Jurkat, Clone E6-1 (cell line): ENCODE measurements at regions not wholly inside any gene's neighbourhood (a gene's known extent, or its start where the extent isn't known, plus 50 kb on each side); places are given as distances from the start of the nearest gene placed in this dataset.

Experiments used
- DNase-seq: peaks from one replicate; pipeline ENCODE4 v3.0.0-alpha.2; 2011; ENCODE audit warnings: low read depth, low spot score
- H3K4me3 ChIP-seq: 2 replicates; pipeline ENCODE4 v1.5.1; 2011; ENCODE audit warnings: mild to moderate bottlenecking, low read length, control low read depth, moderate library complexity

DNA sequence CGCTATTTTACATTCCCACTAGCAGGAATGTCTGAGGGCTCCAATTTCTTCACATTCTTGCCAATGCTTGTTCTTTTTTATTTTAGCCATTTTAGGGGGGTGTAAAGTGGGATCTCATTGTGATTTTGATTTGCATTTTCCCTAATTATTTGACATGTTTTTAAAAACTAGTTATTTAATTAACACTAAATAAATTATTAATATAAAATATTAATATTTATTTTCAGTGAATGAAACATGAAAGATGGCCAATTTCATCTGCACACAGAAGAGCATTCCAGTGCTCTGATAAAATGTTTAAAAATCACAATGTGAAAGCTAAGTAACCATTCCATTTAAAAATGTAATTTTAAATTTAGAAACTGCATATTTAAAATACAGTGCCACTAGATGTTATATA, 322.2 kb upstream of the ZNF521 start:
- DNase-seq = no peak
- H3K4me3 ChIP-seq = no peak overlapping the region

DNA sequence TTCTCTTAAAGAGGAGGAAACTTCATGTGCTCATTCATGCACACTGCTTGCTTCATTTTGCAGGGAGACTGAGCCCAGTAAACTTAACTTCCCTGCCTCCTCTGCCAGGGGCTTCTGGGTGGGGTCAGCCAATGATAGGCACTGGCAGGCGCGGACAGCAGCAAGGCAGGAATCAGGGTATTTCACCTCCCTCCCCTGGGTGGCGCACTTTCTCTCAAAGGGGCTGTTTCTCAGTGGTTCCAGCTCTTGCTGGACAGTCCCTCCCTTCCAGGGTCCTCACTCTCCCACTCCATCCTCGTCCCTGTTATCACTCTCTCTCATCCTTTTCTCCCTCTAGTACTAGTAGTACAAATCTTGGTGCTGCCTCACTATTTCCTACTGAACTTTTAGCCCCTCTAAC, 320.5 kb upstream of the ZNF521 start:
- no peak overlapping the region for H3K4me3 ChIP-seq
- no peak for DNase-seq

DNA sequence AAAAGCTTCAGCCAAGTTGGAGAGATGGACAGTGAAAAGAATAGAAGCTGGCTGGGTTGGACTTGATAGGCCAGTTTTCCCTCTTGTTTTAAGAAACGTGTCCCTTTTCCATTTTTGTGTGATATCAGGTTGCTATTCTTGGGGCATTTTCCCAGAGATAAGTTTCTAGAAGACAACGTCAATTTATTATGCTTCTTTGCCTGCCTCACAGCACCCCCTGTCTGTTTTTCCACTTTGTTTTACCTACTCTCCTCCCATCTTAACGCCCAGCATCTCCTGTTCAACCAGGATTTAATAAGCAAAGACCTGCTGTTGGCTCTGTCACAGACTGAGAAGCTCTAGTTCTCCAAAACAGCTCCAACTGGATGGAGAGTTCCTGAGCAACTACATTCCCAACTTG, 317.8 kb upstream of the ZNF521 start:
- no peak overlapping the region for H3K4me3 ChIP-seq
- DNase-seq = no peak

DNA sequence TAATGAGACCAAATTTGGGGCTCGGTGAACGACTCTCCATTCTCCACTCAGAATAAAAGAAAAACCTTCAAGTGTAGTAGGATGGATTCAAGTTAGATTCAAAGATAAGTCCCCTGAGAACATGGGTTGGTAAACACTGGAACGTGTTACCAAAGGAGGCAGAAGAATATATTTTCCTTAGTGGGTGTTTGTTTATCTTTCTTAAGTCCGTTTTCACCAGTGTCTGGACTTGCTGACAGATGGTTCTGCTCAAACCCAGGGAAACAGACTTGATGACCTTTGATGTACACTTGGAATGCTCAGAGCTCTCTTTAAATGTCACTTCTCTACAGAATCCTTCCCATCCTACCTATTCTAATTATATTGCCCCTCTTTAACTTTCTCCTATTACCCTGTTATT, 310.3 kb upstream of the ZNF521 start:
- DNase-seq = no peak
- H3K4me3 ChIP-seq = no peak overlapping the region

DNA sequence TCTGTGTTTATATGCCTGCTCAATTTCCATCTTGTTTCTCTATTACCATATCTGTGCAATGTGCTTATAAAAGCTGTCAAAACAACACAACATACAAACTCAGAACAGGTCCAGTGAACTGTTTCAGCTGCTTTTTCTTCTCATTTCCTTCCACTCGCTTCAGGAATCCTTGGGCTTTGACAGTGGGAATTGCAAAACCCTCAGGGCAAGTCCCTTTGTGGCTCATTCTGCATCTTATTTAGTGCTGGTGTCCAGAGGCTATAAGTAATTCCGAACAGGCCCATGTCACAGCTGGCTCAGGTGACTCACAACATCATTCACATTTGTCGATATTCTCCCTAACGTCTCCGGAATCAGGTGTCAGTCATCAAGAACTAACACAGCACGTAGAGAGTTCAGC, 309.9 kb upstream of the ZNF521 start:
- no peak for DNase-seq
- no peak overlapping the region for H3K4me3 ChIP-seq

DNA sequence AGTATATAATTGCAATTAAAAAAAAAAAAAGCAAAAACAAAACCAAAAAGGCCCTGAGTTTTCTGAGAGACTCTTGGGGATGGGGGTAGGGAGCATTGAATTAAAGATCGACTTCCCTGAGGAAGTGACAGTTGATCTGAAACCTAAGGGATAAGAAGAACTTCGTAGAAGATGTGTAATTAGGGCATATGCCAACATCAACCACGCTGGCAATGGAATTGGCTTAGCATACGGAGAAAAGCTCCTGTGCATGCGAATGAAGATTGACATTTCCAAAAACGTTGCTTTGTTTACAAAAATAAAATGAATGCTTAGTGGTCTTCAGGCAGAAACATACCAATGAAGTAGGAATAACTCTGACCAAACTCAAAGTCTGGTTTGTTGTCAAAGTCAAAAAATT, 307.6 kb upstream of the ZNF521 start:
- no peak for DNase-seq
- no peak overlapping the region for H3K4me3 ChIP-seq

DNA sequence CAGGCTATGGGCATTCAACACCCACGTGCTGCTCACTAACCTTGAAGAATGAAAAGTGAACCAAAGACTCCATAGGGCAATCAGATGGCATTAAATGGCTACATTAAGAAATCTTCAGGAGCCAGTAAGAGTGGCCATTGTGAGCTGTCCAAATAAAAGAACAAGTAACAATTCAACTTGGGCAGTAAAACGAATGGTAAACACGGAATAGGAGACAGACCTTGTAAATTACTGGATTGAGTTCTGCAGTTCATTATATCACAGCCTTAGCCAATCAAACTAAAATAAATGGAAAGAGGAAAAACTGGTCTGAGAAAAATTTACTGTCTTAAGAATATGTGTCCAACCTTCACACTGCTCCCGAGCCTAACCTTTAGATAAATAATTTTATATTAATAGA, 306.5 kb upstream of the ZNF521 start:
- no peak for DNase-seq
- no peak overlapping the region for H3K4me3 ChIP-seq

DNA sequence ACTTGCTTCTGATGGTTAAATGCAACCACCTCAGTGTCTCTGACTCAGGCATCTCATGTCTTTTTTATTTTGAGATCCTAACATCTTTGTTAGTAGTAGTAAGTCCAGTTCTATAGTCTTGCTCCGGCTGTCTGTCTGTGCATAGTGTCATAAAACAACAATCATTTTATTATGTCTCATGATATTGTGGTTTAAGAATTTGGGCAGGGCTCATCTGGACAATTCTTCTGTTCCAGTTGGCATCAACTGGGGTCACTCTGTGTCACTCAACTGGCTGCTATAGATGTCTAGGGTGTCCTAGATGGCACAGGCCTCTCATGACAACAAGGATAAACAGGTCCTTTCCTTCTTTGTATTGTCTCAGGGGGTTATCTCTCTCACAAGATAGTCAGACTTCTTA, 299.6 kb upstream of the ZNF521 start:
- no peak overlapping the region for H3K4me3 ChIP-seq
- DNase-seq = no peak

DNA sequence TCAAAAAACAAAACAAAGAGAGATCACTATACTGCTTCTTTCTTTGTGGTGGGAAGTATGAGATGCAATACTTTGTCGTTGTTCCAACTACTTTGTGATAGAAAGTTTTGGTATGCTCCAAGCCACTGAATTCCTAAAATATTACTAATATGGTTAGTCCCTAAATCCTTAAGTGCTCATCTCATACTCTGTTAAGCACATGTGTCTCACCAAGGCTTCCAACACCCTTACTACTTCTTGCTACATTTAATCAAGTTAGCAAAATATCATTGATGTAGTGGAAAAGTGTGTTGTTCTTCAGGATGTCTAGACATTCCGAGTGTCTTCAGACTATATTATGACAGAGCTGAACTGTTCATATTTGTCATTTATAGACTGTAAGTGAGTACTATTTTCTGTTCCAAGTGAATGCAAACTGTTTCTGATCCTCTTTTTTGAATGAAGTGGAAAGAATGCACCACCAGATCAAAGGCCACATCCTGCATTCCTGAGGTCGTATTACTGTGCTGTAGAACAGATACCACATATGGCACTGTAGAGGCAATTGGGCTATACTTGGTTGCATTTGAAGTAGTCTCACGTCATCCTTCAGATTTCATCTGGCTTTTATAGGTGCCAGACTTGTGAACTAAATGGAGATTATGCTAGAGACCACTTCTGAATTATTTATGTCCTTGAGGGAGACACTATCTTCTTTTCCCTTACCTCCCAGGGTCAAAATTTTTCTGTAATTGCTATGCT, 298.4 kb upstream of the ZNF521 start:
- no peak for DNase-seq
- H3K4me3 ChIP-seq = no peak overlapping the region

DNA sequence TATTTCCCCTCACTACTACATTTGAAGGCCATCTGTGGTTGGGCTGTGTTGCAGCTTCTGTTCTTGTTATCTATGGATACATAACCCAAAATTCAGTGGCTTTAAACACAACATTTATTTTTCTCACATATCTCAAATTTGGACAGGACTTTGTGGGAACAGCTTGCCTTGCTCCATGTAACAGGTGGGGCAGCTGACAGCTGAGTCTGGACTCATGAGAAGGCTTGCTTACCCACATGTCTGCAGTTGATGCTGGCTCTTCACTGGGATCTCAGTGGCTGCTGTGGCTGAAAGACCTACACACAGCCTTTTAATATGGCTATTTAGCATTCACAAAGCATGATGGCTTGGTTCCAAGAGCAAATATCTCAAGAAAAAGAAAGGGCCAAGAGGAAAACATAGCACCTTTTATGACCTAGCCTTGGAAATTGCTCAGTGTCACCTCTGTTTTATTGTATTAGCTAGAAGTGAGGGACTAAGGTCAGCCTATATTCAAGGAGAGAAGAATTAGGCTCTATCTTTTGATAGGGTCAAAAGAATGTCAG, 296.8 kb upstream of the ZNF521 start:
- H3K4me3 ChIP-seq = no peak overlapping the region
- DNase-seq = no peak

DNA sequence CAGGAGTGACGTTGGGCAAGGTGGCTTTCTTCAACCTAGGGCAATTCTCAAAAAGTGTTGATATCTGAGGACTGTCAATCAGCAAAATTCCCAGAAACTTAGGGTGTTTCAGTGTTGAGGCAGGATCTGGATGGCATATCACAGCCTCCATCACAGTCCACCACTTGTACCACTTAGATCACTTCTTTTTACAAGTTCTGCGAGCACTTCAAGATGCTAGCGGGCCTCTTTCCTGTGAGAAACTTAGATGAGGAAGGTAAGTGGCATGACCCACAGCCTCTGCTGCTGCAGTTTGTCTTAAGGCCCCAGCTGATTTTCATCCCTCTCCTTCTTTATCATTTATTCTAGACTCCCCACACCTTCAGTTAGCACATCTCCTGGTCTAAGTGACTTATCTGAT, 295.4 kb upstream of the ZNF521 start:
- no peak overlapping the region for H3K4me3 ChIP-seq
- DNase-seq = no peak

DNA sequence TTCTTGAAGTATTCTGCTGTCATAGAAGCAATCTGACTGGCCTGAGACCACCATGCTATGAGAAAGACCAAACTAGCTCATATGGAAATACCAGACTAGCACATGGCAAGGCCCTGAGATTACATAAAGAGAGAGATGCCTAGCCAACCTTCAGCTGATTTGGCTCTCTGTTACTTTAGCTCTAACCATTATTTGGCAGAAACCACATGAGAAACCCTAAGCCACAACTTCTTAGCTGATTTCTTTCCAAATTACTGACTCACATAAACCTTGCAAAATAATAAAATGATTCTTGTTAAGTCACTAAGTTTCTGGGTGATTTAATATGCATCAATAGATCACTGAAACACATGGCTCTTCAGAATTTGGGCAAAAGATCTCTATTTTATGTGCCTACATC, 295.0 kb upstream of the ZNF521 start:
- DNase-seq = no peak
- no peak overlapping the region for H3K4me3 ChIP-seq

DNA sequence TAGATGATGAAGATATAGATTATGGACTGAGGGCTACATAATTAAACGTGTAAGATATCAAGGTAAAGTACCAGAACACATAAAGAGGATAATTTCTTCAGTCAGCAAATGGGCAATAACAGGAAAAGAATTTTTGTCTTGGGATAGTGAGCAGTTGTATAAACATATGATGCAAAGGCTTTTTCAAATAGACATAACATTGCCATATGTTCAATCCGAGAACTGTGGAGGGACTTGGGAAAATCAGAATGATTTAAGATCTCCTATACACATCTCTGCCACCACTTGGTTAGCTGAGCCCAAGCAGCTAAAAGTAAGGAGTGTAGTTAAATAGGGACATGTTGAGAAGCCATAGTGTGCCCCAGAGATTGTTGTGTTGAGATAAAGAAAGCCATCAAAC, 287.6 kb upstream of the ZNF521 start:
- no peak for DNase-seq
- no peak overlapping the region for H3K4me3 ChIP-seq

DNA sequence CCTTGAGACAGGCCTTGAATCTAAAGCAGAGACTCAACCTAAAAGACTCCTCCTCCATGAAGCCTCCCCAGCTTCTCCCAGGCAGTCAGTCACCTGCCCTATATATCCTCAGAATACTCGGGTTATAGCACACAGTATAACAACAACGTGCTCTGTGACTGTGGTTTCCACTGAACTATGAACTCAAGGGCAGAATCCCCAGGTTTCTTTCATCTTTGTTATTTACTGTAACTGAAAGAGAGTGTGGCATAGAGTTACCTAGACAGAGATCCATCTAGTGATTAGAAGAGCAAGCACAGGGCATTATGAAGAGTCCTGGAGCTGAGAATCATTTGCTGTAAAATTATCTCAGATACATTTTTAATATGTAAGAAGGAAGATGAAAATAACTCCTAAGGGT, 281.6 kb upstream of the ZNF521 start:
- peak; percentile 6 for DNase-seq
- no peak overlapping the region for H3K4me3 ChIP-seq

DNA sequence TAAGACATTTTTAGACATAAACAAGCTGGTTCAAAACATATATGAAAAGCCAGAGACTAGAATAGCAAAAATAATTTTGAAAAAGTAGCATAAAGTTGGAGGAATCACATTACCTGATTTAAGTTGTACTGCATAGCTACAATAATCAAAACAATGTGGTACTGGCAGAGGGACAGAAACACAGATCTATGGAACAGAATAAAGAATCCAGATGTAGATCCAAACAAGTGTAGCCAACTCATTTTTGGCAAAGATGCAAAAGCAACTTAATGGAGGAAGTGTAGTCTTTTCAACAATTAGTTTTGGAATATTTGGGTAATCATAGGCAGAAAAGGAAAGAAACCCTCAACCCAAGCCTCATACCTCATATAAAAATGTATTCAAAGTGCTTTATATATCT, 278.7 kb upstream of the ZNF521 start:
- no peak for DNase-seq
- H3K4me3 ChIP-seq = no peak overlapping the region

DNA sequence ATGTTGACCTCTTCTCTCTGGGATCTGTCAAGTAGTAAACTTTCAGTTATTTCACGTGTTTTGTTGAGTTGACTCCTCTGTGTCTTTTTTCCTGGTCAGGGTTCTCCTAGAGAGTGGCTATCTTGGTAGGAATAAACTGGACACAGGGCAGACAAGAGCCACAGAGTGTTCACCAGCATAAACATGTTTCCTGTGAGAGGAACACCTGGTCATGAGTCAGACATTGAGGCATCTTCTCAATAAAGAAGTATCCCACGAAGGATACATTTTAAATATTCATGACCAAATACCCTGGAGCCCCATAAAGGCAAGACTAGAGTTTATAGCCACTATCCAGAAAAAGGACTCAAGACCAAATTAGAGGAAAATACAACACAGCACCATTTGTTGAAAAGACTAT, 269.7 kb upstream of the ZNF521 start:
- no peak overlapping the region for H3K4me3 ChIP-seq
- no peak for DNase-seq

DNA sequence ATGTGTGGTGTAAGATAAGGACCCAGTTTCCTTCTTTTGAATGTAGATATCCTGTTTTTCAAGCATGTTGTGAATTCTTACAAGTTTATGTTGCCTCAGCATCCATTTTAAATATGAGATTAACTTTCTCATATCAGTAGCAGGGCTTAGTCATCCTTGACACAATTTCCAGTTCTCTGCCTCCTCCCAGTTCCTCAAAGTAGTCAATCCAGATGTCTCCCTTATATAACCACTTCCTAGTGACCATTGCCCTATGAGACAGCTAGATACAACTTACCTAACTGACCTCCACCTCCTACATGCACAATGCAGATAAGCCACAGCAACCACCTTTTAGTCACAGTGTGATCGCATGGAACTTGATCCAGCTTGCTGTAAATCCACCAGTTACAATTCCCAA, 269.2 kb upstream of the ZNF521 start:
- H3K4me3 ChIP-seq = no peak overlapping the region

DNA sequence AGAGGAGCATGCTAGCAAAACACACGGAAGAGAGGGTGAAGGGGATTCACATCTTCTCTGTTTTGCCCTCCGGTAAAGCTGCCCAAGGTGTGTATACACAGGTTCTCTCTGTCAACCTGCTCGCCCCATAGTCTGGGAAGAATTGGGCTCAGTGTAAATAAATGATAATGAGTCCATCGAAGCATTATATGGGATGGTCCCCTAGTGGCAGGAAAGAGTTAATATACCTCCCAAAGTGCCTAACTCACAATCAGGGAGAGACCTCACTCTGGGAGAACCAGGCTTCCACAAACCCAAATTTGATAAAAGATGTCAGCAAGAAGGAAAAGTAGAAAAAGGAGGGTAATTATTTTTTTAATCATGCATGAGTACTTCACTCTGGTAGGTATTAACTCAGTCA, 262.2 kb upstream of the ZNF521 start:
- no peak for DNase-seq
- H3K4me3 ChIP-seq = no peak overlapping the region

More for the DNA sequence above, 269.2 kb upstream of the ZNF521 start:
- DNase-seq = no peak

DNA sequence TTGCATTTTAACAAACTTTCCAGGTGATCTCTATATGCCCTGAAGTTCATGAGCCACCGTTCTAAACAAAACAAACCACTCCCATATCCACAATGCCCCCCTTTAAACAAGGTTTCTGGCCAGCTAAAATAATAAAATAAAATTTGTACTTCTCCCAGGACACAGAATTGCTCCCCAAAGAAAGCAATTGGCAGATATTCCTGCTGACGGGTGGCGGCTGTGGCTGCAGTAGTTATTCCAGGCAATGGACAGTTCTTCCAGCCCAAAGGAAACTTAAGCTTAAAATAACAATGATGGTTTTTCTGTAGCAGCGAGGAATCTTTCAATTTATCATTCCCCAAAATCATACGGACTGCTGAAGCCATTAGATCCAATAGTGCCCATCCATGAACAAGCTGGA, 260.5 kb upstream of the ZNF521 start:
- no peak for DNase-seq
- no peak overlapping the region for H3K4me3 ChIP-seq

DNA sequence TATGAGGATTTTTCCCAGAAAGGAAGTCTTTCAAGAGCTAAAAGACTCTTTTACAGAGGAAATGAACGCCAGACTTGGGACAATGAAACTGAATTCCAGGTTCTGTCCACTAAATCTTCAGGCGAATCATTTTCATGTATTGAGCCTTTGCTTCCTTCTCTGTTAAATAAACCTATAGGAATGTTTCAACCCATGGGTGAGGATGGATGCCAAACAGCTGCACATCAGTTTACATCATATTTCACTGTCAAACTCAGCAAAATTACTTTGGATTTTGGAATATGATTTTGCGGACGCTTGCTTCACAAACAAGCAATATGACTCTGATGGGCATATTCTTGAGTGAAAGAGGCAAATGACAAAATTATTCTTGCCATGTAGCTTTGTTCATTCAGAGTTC, 256.1 kb upstream of the ZNF521 start:
- H3K4me3 ChIP-seq = no peak overlapping the region
- DNase-seq = no peak

DNA sequence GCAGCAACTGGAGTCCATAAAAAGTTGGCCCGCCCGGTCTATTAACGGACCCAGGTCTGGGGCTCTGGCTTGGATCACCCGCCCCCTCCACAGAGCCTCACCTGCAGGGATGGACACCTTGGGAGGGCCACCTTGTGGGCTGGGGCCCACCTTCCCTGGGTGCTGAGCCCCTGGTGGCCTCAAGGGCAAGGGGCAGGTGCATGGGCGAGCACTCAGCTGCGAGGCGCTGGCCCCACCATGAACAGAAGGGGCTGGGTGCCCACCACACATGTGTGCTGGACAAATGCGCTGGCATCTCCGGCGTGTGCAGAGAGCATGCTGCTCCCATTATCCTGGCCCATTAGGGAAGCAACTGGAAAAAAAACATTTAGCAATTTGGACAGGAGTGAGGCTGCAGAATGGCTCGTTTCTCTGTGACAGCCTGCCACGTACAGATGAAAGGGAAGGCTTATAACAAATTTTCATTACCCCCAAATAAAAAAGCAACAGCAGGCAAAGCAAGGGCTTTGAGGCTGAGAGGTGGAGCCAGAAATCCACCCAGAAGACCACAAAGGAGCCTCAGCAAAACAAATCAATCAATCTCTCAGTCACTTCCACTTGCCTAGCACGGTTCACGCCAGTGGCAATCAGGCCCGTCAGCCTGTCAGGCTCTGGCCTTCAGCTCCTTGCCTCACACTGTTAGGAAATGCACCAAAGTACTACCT, 253.1 kb upstream of the ZNF521 start:
- DNase-seq = no peak
- H3K4me3 ChIP-seq = no peak overlapping the region
